ENCODE measurements at regions not wholly inside any gene's neighbourhood (a gene's known extent, or its start where the extent isn't known, plus 50 kb on each side); places are given as distances from the start of the nearest gene placed in this dataset.

GRCh38 chr2:9756692-9757250 is 86.5 kb upstream of the TAF1B start:
- H3K4me3 ChIP-seq (ENCODE audit: low read depth, low read length), result no peak overlapping the region
- no peak for TF ChIP-seq CTCF (IDR thresholded peaks at IDR 0.05; ENCODE audit: borderline replicate concordance, insufficient read depth, low read depth, low read length)

DNA sequence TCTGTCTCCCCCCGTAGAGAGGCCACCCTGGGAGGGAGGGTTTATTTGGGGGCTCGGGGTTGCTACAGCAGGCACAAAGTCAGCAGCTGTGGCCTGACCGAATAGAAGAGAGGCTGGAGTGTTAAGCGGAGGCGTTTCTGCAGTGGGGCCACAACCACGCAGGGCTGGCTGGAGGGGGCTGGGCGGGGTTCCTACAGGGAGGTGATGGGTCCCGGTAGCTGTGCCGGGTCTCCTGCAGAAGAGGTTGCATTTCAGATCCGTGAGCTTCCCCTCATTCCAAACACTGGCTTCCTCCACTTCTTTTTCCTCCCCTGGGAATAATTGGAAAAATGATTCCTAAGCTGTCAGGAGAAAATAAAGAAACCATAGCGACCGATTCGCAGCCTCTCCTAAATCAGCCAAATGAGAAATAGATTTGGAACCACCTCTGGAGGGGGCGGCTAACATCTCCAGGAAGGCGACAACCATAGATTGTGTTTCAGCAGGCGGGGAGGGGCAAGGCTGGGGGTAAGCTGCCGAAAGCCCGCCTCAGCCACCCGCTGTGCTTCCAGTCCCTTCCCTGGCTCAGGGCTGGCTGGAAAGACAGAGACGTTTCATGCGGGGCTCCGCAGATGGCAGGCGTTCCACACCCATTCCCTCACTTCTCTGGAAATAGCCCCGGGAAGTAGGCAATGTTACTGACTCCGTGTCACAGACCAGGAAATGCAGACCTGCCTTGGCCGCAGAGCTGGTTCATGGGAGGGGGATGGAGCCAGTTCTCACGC is 85.6 kb upstream of the TAF1B start:
- H3K4me3 ChIP-seq (ENCODE audit: low read depth, low read length), result no peak overlapping the region
- no peak for TF ChIP-seq CTCF (IDR thresholded peaks at IDR 0.05; ENCODE audit: borderline replicate concordance, insufficient read depth, low read depth, low read length)

GRCh38 chr2:9758741-9759140 is 84.5 kb upstream of the TAF1B start:
- H3K4me3 ChIP-seq (ENCODE audit: low read depth, low read length), result no peak overlapping the region
- no peak for TF ChIP-seq CTCF (IDR thresholded peaks at IDR 0.05; ENCODE audit: borderline replicate concordance, insufficient read depth, low read depth, low read length)

DNA sequence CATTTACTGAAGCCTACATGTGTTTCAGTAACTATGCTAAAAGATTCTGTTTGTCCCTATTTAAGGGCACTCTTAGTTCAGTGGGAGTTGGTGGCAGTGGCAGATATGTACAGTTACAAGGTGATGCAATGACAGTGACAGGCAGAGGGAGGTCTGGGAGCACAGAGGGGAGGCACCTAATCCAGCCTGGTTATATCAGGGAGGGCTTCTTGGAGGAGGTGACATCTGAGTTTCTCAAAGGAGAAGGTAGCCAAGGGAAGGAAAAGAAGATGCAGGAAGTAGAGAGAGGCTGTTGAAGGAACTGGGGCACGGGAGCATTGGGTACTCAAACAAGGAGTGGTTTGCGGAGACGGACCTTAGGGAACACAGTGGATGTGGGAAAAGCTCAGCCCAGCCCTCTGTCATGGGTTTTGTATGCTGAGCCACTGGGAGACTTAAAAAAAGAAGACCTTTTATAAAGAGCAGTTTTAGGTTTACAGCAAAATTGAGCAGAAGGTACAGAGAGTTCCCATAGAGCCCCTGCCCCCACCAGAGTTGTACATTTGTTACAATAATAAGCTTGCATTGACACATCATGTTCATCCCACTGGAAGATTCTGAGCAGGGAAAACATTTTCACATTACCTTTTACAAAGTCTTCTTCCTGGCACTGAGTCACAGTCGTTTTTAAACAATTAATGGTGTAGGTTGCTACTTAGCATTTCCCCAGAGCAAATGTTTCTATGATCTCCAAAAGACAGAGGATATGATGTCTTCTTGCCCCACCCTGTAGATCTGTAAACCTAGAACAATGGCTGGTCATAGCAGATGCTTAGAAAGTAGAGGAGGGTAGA is 83.0 kb upstream of the TAF1B start:
- no peak overlapping the region for H3K4me3 ChIP-seq (ENCODE audit: low read depth, low read length)

DNA sequence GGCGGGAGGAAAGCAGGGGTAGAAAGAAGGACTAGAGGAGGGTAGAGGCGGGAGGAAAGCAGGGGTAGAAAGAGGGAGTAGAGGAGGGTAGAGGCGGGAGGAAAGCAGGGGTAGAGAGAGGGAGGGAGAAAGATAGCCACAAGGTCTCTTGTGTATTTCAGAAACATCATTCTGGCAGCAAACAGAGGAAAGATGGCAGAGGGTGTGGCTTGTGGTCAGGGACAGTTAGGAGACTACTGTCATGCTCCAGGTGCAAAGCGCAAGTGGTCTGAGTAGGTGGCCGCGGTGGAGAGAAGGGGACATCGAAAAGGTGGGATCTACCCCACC is 82.4 kb upstream of the TAF1B start:
- TF ChIP-seq CTCF (IDR thresholded peaks at IDR 0.05; ENCODE audit: borderline replicate concordance, insufficient read depth, low read depth, low read length), result no peak
- no peak overlapping the region for H3K4me3 ChIP-seq (ENCODE audit: low read depth, low read length)

More for the DNA sequence above, 83.0 kb upstream of the TAF1B start:
- TF ChIP-seq CTCF (IDR thresholded peaks at IDR 0.05; ENCODE audit: borderline replicate concordance, insufficient read depth, low read depth, low read length), result no peak

DNA sequence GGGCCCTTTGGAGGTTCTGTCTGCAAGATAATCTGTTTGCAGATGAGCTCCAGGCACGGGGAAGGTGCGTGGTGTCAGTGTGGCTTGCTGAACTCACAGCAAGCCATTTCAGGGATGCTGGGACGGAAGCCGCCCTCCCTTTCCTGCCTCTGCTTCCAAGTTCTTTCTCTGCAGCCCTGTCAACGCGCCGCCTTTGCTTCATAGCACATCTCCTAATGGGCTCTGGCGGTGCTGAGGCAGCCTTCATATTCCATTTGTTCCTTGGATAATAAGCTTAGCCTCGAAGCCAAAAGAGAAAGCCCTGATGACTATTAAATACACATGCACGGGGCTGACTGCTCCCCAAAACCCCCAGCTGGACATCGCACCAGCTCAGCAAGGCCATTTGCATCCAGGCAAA is 81.7 kb upstream of the TAF1B start:
- no peak for TF ChIP-seq CTCF (IDR thresholded peaks at IDR 0.05; ENCODE audit: borderline replicate concordance, insufficient read depth, low read depth, low read length)

More for the DNA sequence above, 81.7 kb upstream of the TAF1B start:
- no peak overlapping the region for H3K4me3 ChIP-seq (ENCODE audit: low read depth, low read length)

All from GM12875 (cell line).